K562 (cell line): ENCODE measurements at regions not wholly inside any gene's neighbourhood (a gene's known extent, or its start where the extent isn't known, plus 50 kb on each side); places are given as distances from the start of the nearest gene placed in this dataset.

Experiments used
- ATAC-seq: fragments of 200-7000 bp; cut with Tn5 transposase; 3 replicates; pipeline ENCODE4 v1.9.1; 2020; ENCODE audit warnings: moderate library complexity
- BruUV-seq: library from RNA; stranded (reverse); fragments of 400-500 nt; replicated peaks from 2 replicates; lab custom pipeline; 2021; lab: Mats Ljungman, UMichigan
- CTCF ChIA-PET: fragments of 300-600 bp; formaldehyde crosslinking; extraction: SDS; loops from one replicate; lab custom pipeline; 2021; ENCODE audit warnings: low intra/inter-chr PET ratio; lab: Yijun Ruan, JAX
- POLR2A ChIA-PET: fragments of 300-600, 350-650 bp; sonication (Branson Sonifier 250); formaldehyde crosslinking; extraction: SDS; loops from one replicate; lab custom pipeline; 2021; ENCODE audit warnings: antibody characterized with exemption, inconsistent platforms; lab: Yijun Ruan, JAX
- DNase-seq, 4 experiments: peaks; one replicate each; pipeline versions ENCODE4 v3.0.0 to v3.0.0-alpha.2; 2011 to 2018; ENCODE audit warnings: low spot score in 3 of 4, mixed read lengths in 3 of 4; ENCODE audit errors: extremely low read depth in 1 of 4
- FAIRE-seq: peaks from 2 replicates; lab custom pipeline; 2011; peaks lifted over from hg19 to GRCh38; lab: Jason Lieb, UNC
- H2AFZ ChIP-seq: 2 replicates; pipeline ENCODE4 v1.6.0; 2011; ENCODE audit warnings: low read depth, low read length, control low read depth, inconsistent platforms
- H3K27ac ChIP-seq: fragments of 200-600 bp; 3 replicates; pipeline ENCODE4 v1.8.0; 2011; ENCODE audit warnings: low read depth, mild to moderate bottlenecking, control low read depth, inconsistent platforms, low read length, moderate library complexity, mixed read lengths; ENCODE audit errors: extremely low read depth
- H3K27me3 ChIP-seq, 2 experiments: fragments of 300-600 bp in 1 of 2; 2 replicates in 1 of 2; 3 replicates in 1 of 2; pipeline versions ENCODE4 v1.6.0 to v1.8.0; 2011; ENCODE audit warnings: inconsistent platforms in 2 of 2, low read length in 2 of 2, mild to moderate bottlenecking in 1 of 2, mixed read lengths in 1 of 2, moderate library complexity in 1 of 2; ENCODE audit not compliant: control insufficient read depth in 2 of 2, insufficient read depth in 2 of 2
- H3K36me3 ChIP-seq: fragments of 300-600 bp; 3 replicates; pipeline ENCODE4 v1.8.0; 2011; ENCODE audit warnings: mild to moderate bottlenecking, low read length, inconsistent platforms; ENCODE audit not compliant: control insufficient read depth, insufficient read depth
- H3K4me1 ChIP-seq, 2 experiments: fragments of 200-600 bp in 1 of 2; replicated peaks in 1 of 2; 2 replicates in 1 of 2; 3 replicates in 1 of 2; pipeline versions ENCODE4 v1.5.1 to v1.8.0; 2011; ENCODE audit warnings: inconsistent platforms in 2 of 2, low read length in 2 of 2, mild to moderate bottlenecking in 1 of 2, mixed read lengths in 1 of 2, moderate library complexity in 1 of 2; ENCODE audit not compliant: control insufficient read depth in 2 of 2, insufficient read depth in 2 of 2
- H3K4me2 ChIP-seq: 2 replicates; pipeline ENCODE4 v1.6.1; 2011; ENCODE audit warnings: low read length, control low read depth, inconsistent platforms, mixed read lengths; ENCODE audit not compliant: insufficient read depth
- H3K4me3 ChIP-seq: fragments of 200-600 bp; sonication (generic), shearing (Covaris generic); 2 replicates; pipeline ENCODE4 v1.5.1; 2016; ENCODE audit warnings: control low read depth, inconsistent platforms
- H3K79me2 ChIP-seq: fragments of 200-600 bp; 3 replicates; pipeline ENCODE4 v1.8.0; 2011; ENCODE audit warnings: low read length, inconsistent platforms; ENCODE audit not compliant: control insufficient read depth, insufficient read depth
- H3K9ac ChIP-seq, 2 experiments: 2 replicates each; pipeline versions ENCODE4 v1.6.0 to v1.6.1; 2011; ENCODE audit warnings: low read depth in 2 of 2, low read length in 2 of 2, control low read depth in 1 of 2, inconsistent platforms in 1 of 2, mild to moderate bottlenecking in 1 of 2, mixed read lengths in 1 of 2; ENCODE audit not compliant: insufficient read depth in 1 of 2
- H3K9me1 ChIP-seq: one replicate; pipeline ENCODE4 v1.6.0; 2011; ENCODE audit warnings: inconsistent platforms, mild to moderate bottlenecking, low read length, moderate library complexity; ENCODE audit not compliant: control insufficient read depth, insufficient read depth
- H3K9me3 ChIP-seq: replicated peaks from 2 replicates; pipeline ENCODE4 v1.5.1; 2011; ENCODE audit warnings: low read depth, low read length, inconsistent platforms; ENCODE audit not compliant: control insufficient read depth, insufficient read depth
- H4K20me1 ChIP-seq: replicated peaks from 2 replicates; pipeline ENCODE4 v1.6.1; 2011; ENCODE audit warnings: low read length, inconsistent platforms, mixed read lengths; ENCODE audit not compliant: control insufficient read depth, insufficient read depth
- EHMT2 ChIP-seq: fragments of 450-650 bp; IDR thresholded peaks from 2 replicates; pipeline ENCODE4 v1.6.1; 2018; ENCODE audit warnings: antibody characterized with exemption
- PHTF2 ChIP-seq: fragments of 250-450 bp; sonication (Bioruptor Pico); IDR thresholded peaks from 2 replicates; pipeline ENCODE4 v1.5.0; 2021; ENCODE audit warnings: mild to moderate bottlenecking
- TBP ChIP-seq: optimal IDR thresholded peaks from 2 replicates; pipeline ENCODE3; 2011; ENCODE audit warnings: low read depth, low read length, improper control_type of control experiment
- WGBS: fragments of 100-300 bp; shearing (Covaris generic); methylation state at CpG from one replicate; pipeline ENCODE4 v1.1.6; 2016; ENCODE audit warnings: low coverage, mixed read lengths; ENCODE audit not compliant: insufficient coverage; ENCODE audit errors: missing lambda C conversion rate; 5-methylcytosine and 5-hydroxymethylcytosine counted together
- in situ Hi-C: fragments of 300-500 bp; cut with MboI; formaldehyde crosslinking; loops from 4 replicates; pipeline ENCODE4 v1.15.0; 2018; ENCODE audit warnings: inconsistent platforms, mixed read lengths
- intact Hi-C: fragments of 100-400 bp; cut with micrococcal nuclease; formaldehyde crosslinking; loops from 2 replicates; pipeline ENCODE4 v1.14.2; 2022
- TF ChIP-seq, protein P1 (sequence below): fragments of 250-450 bp; sonication (Bioruptor Pico); IDR thresholded peaks from 2 replicates; pipeline ENCODE4 v1.4.0; 2020

DNA sequence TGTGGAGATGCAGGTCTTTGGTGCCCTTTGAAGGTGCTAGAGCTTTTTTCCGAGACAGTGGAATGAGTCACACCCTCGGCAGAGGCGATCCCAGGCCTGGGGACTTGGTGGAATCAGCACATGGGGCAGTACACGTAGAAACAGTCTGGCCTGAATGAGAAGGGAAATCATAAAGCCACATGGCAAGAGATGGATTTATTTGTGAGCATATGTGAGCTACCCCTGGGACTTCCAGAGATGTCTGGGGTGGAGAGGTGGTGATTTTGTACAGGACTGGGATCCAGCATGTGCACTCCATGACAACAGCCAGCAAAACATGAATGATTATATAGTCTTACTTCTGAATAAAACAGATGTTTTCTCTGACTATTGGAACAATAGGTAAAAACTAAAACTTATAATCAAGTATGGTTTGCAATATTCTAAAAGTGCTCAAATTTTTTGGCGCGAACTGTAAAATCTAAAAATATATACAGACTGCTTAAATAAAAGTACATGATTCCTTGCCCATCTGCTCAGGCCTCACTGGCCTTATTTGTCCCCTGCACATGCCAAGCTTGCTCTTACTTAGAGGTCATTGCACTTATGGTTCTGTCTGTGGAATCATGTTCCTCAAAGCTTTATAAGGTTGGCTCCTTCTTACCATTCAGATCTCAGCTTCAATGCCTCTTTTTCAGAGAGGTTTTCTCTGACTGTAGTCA, 54.7 kb upstream of the SMARCA2 start:
- POLR2A ChIA-PET = no interaction called here
- no peak for ATAC-seq
- Histone ChIP-seq H2AFZ (no peak overlapping the region), H3K27ac (no peak overlapping the region)
- in situ Hi-C loops = no loop called here
- no peak for TF ChIP-seq PHTF2 (CRISPR knock-in tag)
- TF ChIP-seq TBP = no peak
- TF ChIP-seq, all 486 proteins: peak for 0
- Histone ChIP-seq H3K27me3 (no peaks in the 10 kb centered on the region), H3K4me3 (no peak overlapping the region), H3K9ac (no peak overlapping the region), H3K9me3 (no peaks in the 10 kb centered on the region), H3K79me2 (no peaks in the 10 kb centered on the region), H3K4me2 (no peak overlapping the region), H4K20me1 (no peaks in the 10 kb centered on the region), H3K4me1 (no peaks in the 10 kb centered on the region), H3K9me1 (no peaks in the 10 kb centered on the region), H3K36me3 (no peaks in the 10 kb centered on the region)
- DNase-seq (no peak), FAIRE-seq (no peak)
- intact Hi-C loops = no loop called here
- 0% methylated on average over 6 of the region's 6 CpGs for WGBS
- no TSS peak for BruUV-seq
- CTCF ChIA-PET = no interaction called here

DNA sequence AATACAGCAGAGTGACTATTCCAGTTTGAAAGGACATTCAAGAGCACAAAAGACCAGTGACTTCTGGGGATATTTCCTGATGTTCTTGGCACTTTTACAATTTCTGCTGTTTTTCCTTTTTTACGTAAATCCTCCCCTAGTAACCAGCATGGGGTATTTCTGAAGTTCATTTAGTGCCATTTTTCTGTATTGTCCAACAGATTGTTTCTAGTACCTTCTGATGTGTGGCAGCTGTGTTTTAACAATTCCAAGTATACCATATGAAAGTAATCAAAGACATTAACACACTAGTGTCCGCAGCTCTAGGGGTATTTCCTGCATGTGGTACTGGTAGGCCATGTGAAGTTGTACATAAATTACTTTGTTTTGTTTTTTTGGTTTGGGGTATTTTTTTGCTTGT, 53.0 kb upstream of the SMARCA2 start:
- TF ChIP-seq, protein P1, sequence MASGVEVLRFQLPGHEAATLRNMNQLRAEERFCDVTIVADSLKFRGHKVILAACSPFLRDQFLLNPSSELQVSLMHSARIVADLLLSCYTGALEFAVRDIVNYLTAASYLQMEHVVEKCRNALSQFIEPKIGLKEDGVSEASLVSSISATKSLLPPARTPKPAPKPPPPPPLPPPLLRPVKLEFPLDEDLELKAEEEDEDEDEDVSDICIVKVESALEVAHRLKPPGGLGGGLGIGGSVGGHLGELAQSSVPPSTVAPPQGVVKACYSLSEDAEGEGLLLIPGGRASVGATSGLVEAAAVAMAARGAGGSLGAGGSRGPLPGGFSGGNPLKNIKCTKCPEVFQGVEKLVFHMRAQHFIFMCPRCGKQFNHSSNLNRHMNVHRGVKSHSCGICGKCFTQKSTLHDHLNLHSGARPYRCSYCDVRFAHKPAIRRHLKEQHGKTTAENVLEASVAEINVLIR (CRISPR knock-in tag) = no peak
- TF ChIP-seq EHMT2 = no peak
- Histone ChIP-seq H3K36me3 (no peaks in the 10 kb centered on the region), H3K9ac (no peak overlapping the region), H3K4me2 (no peak overlapping the region), H3K4me3 (no peak overlapping the region), H3K27ac (no peak overlapping the region), H3K27me3 (no peaks in the 10 kb centered on the region), H3K4me1 (no peaks in the 10 kb centered on the region), H3K9me1 (no peaks in the 10 kb centered on the region), H3K9me3 (no peaks in the 10 kb centered on the region), H3K79me2 (no peaks in the 10 kb centered on the region), H4K20me1 (no peaks in the 10 kb centered on the region), H2AFZ (no peak overlapping the region)
- FAIRE-seq (no peak), ATAC-seq (no peak), DNase-seq (no peak)
- no TSS peak for BruUV-seq
- WGBS = 3% methylated on average over 2 of the region's 2 CpGs
- CTCF ChIA-PET = no interaction called here
- intact Hi-C loops = no loop called here
- POLR2A ChIA-PET = interaction anchor here (2.1 kb wide), 1 partner anchor 18 kb away, joined by 5 read pairs; no protein-coding TSS in a partner anchor
- in situ Hi-C loops = no loop called here
